Adrenal gland (tissue), 9 donors: ENCODE measurements at regions not wholly inside any gene's neighbourhood (a gene's known extent, or its start where the extent isn't known, plus 50 kb on each side); places are given as distances from the start of the nearest gene placed in this dataset.
A peak's percentile ranks its signal among the peaks of the same experiment; 100 is the strongest.
"Not testable (repeated sequence)": the region's sequence is repeated elsewhere in the genome, so short reads cannot be mapped to it uniquely, and the experiment has no call there.

Source experiments
- DNase-seq, 7 donors: peaks; one replicate each; pipeline ENCODE4 v3.0.0-alpha.2; 2019 to 2020
- H3K27ac ChIP-seq, 5 donors: fragments of 200-600 bp; sonication (generic) in 4 of 5; 1 replicate in 3 of 5; 2 replicates in 2 of 5; pipeline versions ENCODE4 v1.5.1 to v1.8.0; 2016 to 2020; ENCODE audit warnings: mild to moderate bottlenecking in 1 of 5
- H3K27me3 ChIP-seq: fragments of 200-600 bp; 2 replicates; pipeline ENCODE4 v1.8.0; 2021
- H3K36me3 ChIP-seq, 2 donors: fragments of 200-600 bp; replicated peaks in 1 of 2; 1 replicate in 1 of 2; 2 replicates in 1 of 2; pipeline versions ENCODE4 v1.5.1 to v1.8.0; 2018 to 2022
- H3K4me1 ChIP-seq, 2 donors: fragments of 200-600 bp; replicated peaks in 1 of 2; 1 replicate in 1 of 2; 2 replicates in 1 of 2; pipeline versions ENCODE4 v1.5.1 to v1.8.0; 2018 to 2021
- H3K4me3 ChIP-seq, 4 donors: fragments of 200-600 bp; sonication (generic) in 3 of 4; one replicate each; pipeline ENCODE4 v1.5.1; 2016 to 2018
- H3K9me3 ChIP-seq, 3 donors: fragments of 200-600 bp; sonication (generic) in 1 of 3; replicated peaks in 1 of 3; 1 replicate in 2 of 3; 2 replicates in 1 of 3; pipeline versions ENCODE4 v1.5.1 to v1.8.0; 2016 to 2021
- CTCF ChIP-seq, 6 experiments: fragments of 450-650 bp in 4 of 6; fragments of 200-600 bp in 2 of 6; sonication (generic) in 1 of 6; IDR thresholded peaks; 1 replicate in 5 of 6; 2 replicates in 1 of 6; pipeline versions ENCODE4 v1.5.1 to v1.8.0; 2016 to 2021; ENCODE audit warnings: antibody characterized with exemption in 6 of 6, mild to moderate bottlenecking in 2 of 6, moderate library complexity in 1 of 6
- POLR2A ChIP-seq, 2 donors: fragments of 450-650 bp; IDR thresholded peaks; one replicate each; pipeline ENCODE4 v1.6.1; 2017; ENCODE audit warnings: antibody characterized with exemption in 2 of 2, mild to moderate bottlenecking in 2 of 2, moderate library complexity in 1 of 2
- WGBS, 4 donors: extraction: QIAGEN DNeasy Blood & Tissue Kit in 2 of 4; methylation state at CpG; one replicate each; pipeline versions ENCODE4 v1.1.5 to v1.1.7; 2013 to 2017; 5-methylcytosine and 5-hydroxymethylcytosine counted together
- intact Hi-C, 2 donors: fragments of 100-400 bp; cut with DNase I; formaldehyde crosslinking; loops; one replicate each; pipeline versions ENCODE4 v1.14.1 to v1.15.0; 2022 to 2023
- donor health status: healthy with polysubstance abuse.
- donor health status: Bipolar disorder and iron deficiency.
- donor health status: DM: yes; HTN: yes; CAD: no.
- donor health status: DM: no; HTN: no; CAD: no.
- donor health status: DM: no; HTN: no; CAD: no.

- H3K4me3 ChIP-seq, result no peak overlapping the region
- intact Hi-C loops, result no loop called here
- H3K9me3 ChIP-seq, result no peaks in the 10 kb centered on the region
- no peaks in the 10 kb centered on the region for H3K4me1 ChIP-seq
- H3K36me3 ChIP-seq, result no peaks in the 10 kb centered on the region
- H3K27ac ChIP-seq, result no peak overlapping the region
- peak in 5 of 7 donors; percentile 13 to 24 (median 16) for DNase-seq
- no peak for TF ChIP-seq CTCF (IDR thresholded peaks at IDR 0.05)
- no peak for TF ChIP-seq POLR2A (IDR thresholded peaks at IDR 0.05)
- H3K27me3 ChIP-seq, result no peaks in the 10 kb centered on the region
- 9 to 16% (median 13%) methylated on average over 3 of the region's 3 CpGs for WGBS, 4 donors
Measured at GRCh38 chr3:145094355-145094941, 1066.5 kb downstream of the PLOD2 start.

GRCh38 chr3:145111141-145111540 lies 1049.8 kb downstream of the PLOD2 start:
- WGBS, 4 donors, result 83 to 93% (median 90%) methylated on average over 5 of the region's 5 CpGs
- H3K9me3 ChIP-seq, DNase-seq, H3K36me3 ChIP-seq, H3K27me3 ChIP-seq, H3K4me3 ChIP-seq, intact Hi-C loops, H3K27ac ChIP-seq, H3K4me1 ChIP-seq: not testable (repeated sequence)

- intact Hi-C loops, result no loop called here
- H3K9me3 ChIP-seq, result no peaks in the 10 kb centered on the region
- no peaks in the 10 kb centered on the region for H3K27me3 ChIP-seq
- TF ChIP-seq CTCF (IDR thresholded peaks at IDR 0.05) (no peak), POLR2A (IDR thresholded peaks at IDR 0.05) (no peak)
- no peak for DNase-seq
- H3K4me3 ChIP-seq, result no peak overlapping the region
- WGBS, 4 donors, result 88 to 92% (median 88%) methylated on average over 4 of the region's 4 CpGs
- H3K4me1 ChIP-seq, result no peaks in the 10 kb centered on the region
- H3K27ac ChIP-seq, result no peak overlapping the region
- H3K36me3 ChIP-seq, result no peaks in the 10 kb centered on the region
Measured at GRCh38 chr3:145116769-145117168, 1044.2 kb downstream of the PLOD2 start.

- DNase-seq, result no peak
- WGBS, 4 donors, result 67 to 88% (median 82%) methylated on average over 1 of the region's 1 CpG
- H3K4me1 ChIP-seq, result no peaks in the 10 kb centered on the region
- H3K4me3 ChIP-seq, result no peak overlapping the region
- no peak overlapping the region for H3K27ac ChIP-seq
- TF ChIP-seq POLR2A (IDR thresholded peaks at IDR 0.05), result no peak
- H3K9me3 ChIP-seq, result no peaks in the 10 kb centered on the region
- H3K27me3 ChIP-seq, result no peaks in the 10 kb centered on the region
- intact Hi-C loops, result no loop called here
- no peaks in the 10 kb centered on the region for H3K36me3 ChIP-seq
Measured at GRCh38 chr3:145118303-145118702, 1042.7 kb downstream of the PLOD2 start.

- TF ChIP-seq CTCF (IDR thresholded peaks at IDR 0.05) (no peak), POLR2A (IDR thresholded peaks at IDR 0.05) (no peak)
- 90 to 92% (median 92%) methylated on average over 4 of the region's 4 CpGs for WGBS, 4 donors
- no peak overlapping the region for H3K27ac ChIP-seq
Measured at GRCh38 chr3:145124900-145125678, 1035.9 kb downstream of the PLOD2 start.

More at GRCh38 chr3:145124900-145125678, 1035.9 kb downstream of the PLOD2 start:
- H3K36me3 ChIP-seq, result no peaks in the 10 kb centered on the region
- H3K27me3 ChIP-seq, result no peaks in the 10 kb centered on the region
- intact Hi-C loops, result no loop called here
- H3K4me3 ChIP-seq, result no peak overlapping the region
- H3K4me1 ChIP-seq, result no peaks in the 10 kb centered on the region
- no peak for DNase-seq
- H3K9me3 ChIP-seq, result no peaks in the 10 kb centered on the region
